Head of caudate nucleus (tissue), 42 donors: ENCODE measurements at regions not wholly inside any gene's neighbourhood (a gene's known extent, or its start where the extent isn't known, plus 50 kb on each side); places are given as distances from the start of the nearest gene placed in this dataset.

Experiments
- DNase-seq, 42 donors: peaks; one replicate each; pipeline versions ENCODE4 v3.0.0 to v3.0.0-alpha.2; 2020 to 2021; ENCODE audit warnings: mixed read lengths in 7 of 42
- intact Hi-C: fragments of 100-400 bp; cut with DNase I; formaldehyde crosslinking; loops from one replicate; pipeline ENCODE4 v1.15.0; 2022

- intact Hi-C loops = no loop called here
- DNase-seq = no peak
Observed at GRCh38 chr2:7886666-7887065, 795.2 kb upstream of the ID2 start.

- no peak for DNase-seq
- intact Hi-C loops = no loop called here
Observed at GRCh38 chr2:7887441-7887840, 794.4 kb upstream of the ID2 start.

GRCh38 chr2:7888876-7889275 lies 793.0 kb upstream of the ID2 start:
- intact Hi-C loops = no loop called here
- no peak for DNase-seq

GRCh38 chr2:7891312-7891711 lies 790.5 kb upstream of the ID2 start:
- DNase-seq = no peak
- intact Hi-C loops = no loop called here

- intact Hi-C loops = no loop called here
Observed at GRCh38 chr2:7895289-7895688, 786.6 kb upstream of the ID2 start.

GRCh38 chr2:7896940-7897487 lies 784.8 kb upstream of the ID2 start:
- no peak for DNase-seq
- intact Hi-C loops = no loop called here

More at GRCh38 chr2:7895289-7895688, 786.6 kb upstream of the ID2 start:
- DNase-seq = no peak

- intact Hi-C loops = no loop called here
Observed at GRCh38 chr2:7899241-7899640, 782.6 kb upstream of the ID2 start.

GRCh38 chr2:7899923-7900322 lies 781.9 kb upstream of the ID2 start:
- DNase-seq = no peak
- intact Hi-C loops = no loop called here

More at GRCh38 chr2:7899241-7899640, 782.6 kb upstream of the ID2 start:
- no peak for DNase-seq

- DNase-seq = no peak
- intact Hi-C loops = no loop called here
Observed at GRCh38 chr2:7900593-7900992, 781.3 kb upstream of the ID2 start.

- intact Hi-C loops = no loop called here
- no peak for DNase-seq
Observed at GRCh38 chr2:7902251-7902765, 779.5 kb upstream of the ID2 start.

GRCh38 chr2:7904319-7904718 lies 777.5 kb upstream of the ID2 start:
- DNase-seq = no peak
- intact Hi-C loops = no loop called here

- intact Hi-C loops = no loop called here
- DNase-seq = no peak
Observed at GRCh38 chr2:7905756-7906155, 776.1 kb upstream of the ID2 start.

GRCh38 chr2:7906431-7906830 lies 775.4 kb upstream of the ID2 start:
- DNase-seq = no peak
- intact Hi-C loops = no loop called here

- intact Hi-C loops = no loop called here
- DNase-seq = no peak
Observed at GRCh38 chr2:7907041-7907440, 774.8 kb upstream of the ID2 start.

GRCh38 chr2:7910752-7911151 lies 771.1 kb upstream of the ID2 start:
- intact Hi-C loops = no loop called here
- DNase-seq = no peak

- DNase-seq = no peak
- intact Hi-C loops = no loop called here
Observed at GRCh38 chr2:7911196-7911595, 770.7 kb upstream of the ID2 start.

GRCh38 chr2:7913974-7914373 lies 767.9 kb upstream of the ID2 start:
- intact Hi-C loops = no loop called here
- DNase-seq = no peak

GRCh38 chr2:7915302-7916091 lies 766.4 kb upstream of the ID2 start:
- DNase-seq = no peak

GRCh38 chr2:7916670-7917069 lies 765.2 kb upstream of the ID2 start:
- no peak for DNase-seq
- intact Hi-C loops = no loop called here

More at GRCh38 chr2:7915302-7916091, 766.4 kb upstream of the ID2 start:
- intact Hi-C loops = no loop called here

- intact Hi-C loops = no loop called here
- no peak for DNase-seq
Observed at GRCh38 chr2:7919510-7919909, 762.3 kb upstream of the ID2 start.
